Body of pancreas (tissue), 4 donors: ENCODE measurements at regions not wholly inside any gene's neighbourhood (a gene's known extent, or its start where the extent isn't known, plus 50 kb on each side); places are given as distances from the start of the nearest gene placed in this dataset.

Experiments used
- ATAC-seq: fragments of 150-250 bp; one replicate; pipeline ENCODE4 v1.9.1; 2016
- DNase-seq, 4 donors: peaks; one replicate each; pipeline ENCODE4 v3.0.0-alpha.2; 2019
- H3K27ac ChIP-seq, 4 donors: fragments of 200-600 bp; sonication (generic); 1 replicate in 3 of 4; 2 replicates in 1 of 4; pipeline versions ENCODE4 v1.5.1 to v1.6.1; 2016 to 2019; ENCODE audit warnings: mild to moderate bottlenecking in 1 of 4, mixed read lengths in 1 of 4, moderate library complexity in 1 of 4
- H3K27me3 ChIP-seq, 2 donors: fragments of 200-600 bp; sonication (generic); one replicate each; pipeline ENCODE4 v1.6.0; 2016; ENCODE audit warnings: mild to moderate bottlenecking in 1 of 2
- H3K36me3 ChIP-seq, 2 donors: fragments of 200-600 bp; sonication (generic); replicated peaks in 1 of 2; 2 replicates each; pipeline ENCODE4 v1.5.1; 2016; ENCODE audit warnings: low read depth in 2 of 2; ENCODE audit not compliant: insufficient read depth in 1 of 2
- H3K4me1 ChIP-seq: fragments of 200-600 bp; sonication (generic); one replicate; pipeline ENCODE4 v1.6.0; 2016
- H3K4me3 ChIP-seq, 2 donors: fragments of 200-600 bp; sonication (generic); 1 replicate in 1 of 2; 2 replicates in 1 of 2; pipeline ENCODE4 v1.5.1; 2016 to 2019
- H3K9me3 ChIP-seq, 3 donors: fragments of 200-600 bp; sonication (generic); 1 replicate in 2 of 3; 2 replicates in 1 of 3; pipeline ENCODE4 v1.5.1; 2016
- CTCF ChIP-seq, 7 experiments: fragments of 450-650 bp in 4 of 7; fragments of 200-600 bp in 3 of 7; sonication (generic) in 3 of 7; IDR thresholded peaks; one replicate each; pipeline ENCODE4 v1.5.1; 2016 to 2019; ENCODE audit warnings: antibody characterized with exemption in 7 of 7
- POLR2A ChIP-seq, 3 donors: fragments of 450-650 bp; IDR thresholded peaks; one replicate each; pipeline ENCODE4 v1.6.1; 2016; ENCODE audit warnings: antibody characterized with exemption in 3 of 3, mild to moderate bottlenecking in 2 of 3
- WGBS, 2 donors: methylation state at CpG; one replicate each; pipeline ENCODE4 v1.1.5; 2017; 5-methylcytosine and 5-hydroxymethylcytosine counted together
- intact Hi-C: fragments of 100-400 bp; cut with DNase I; formaldehyde crosslinking; loops from one replicate; pipeline ENCODE4 v1.15.1; 2023

- DNase-seq (no peak), ATAC-seq (no peak)
- no peak overlapping the region for H3K27ac ChIP-seq
- H3K9me3 ChIP-seq: no peaks in the 10 kb centered on the region
- WGBS, 2 donors: 60 to 65% methylated on average over 4 of the region's 4 CpGs
- TF ChIP-seq POLR2A (IDR thresholded peaks at IDR 0.05) (no peak), CTCF (IDR thresholded peaks at IDR 0.05) (no peak)
- intact Hi-C loops: no loop called here
- H3K4me1 ChIP-seq: peaks cover 13% of the 10 kb centered on the region
- no peaks in the 10 kb centered on the region for H3K27me3 ChIP-seq
- no peak overlapping the region for H3K4me3 ChIP-seq
- H3K36me3 ChIP-seq: no peaks in the 10 kb centered on the region
These were observed 154.0 kb upstream of the RASGEF1B start for GRCh38 chr4:81625422-81626417.

DNA sequence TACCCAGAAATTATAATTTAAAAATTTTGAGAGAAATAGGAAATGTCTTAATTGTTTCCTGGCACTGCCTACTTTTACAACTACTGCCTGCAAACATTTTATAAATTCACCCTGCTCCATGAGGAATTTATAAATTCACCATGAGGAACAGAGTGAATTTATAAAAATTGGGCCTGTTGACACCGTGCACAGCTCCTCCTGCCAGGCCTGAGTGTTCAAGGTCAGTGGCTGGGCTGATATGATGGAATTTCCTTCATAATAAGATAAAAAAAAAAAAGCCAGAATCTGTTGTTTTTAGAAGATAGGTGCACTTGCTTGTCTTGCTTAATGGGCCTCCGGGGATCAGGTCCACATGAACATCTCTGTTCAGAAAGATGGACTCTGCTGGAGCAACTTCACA, 151.7 kb upstream of the RASGEF1B start:
- H3K4me1 ChIP-seq: peaks cover 13% of the 10 kb centered on the region
- no peak overlapping the region for H3K4me3 ChIP-seq
- WGBS, 2 donors: 11 to 13% methylated on average over 2 of the region's 2 CpGs
- DNase-seq (peak in 1 of 4 donors; percentile 9), ATAC-seq (no peak)
- no peak overlapping the region for H3K27ac ChIP-seq
- H3K27me3 ChIP-seq: no peaks in the 10 kb centered on the region
- no peaks in the 10 kb centered on the region for H3K36me3 ChIP-seq
- H3K9me3 ChIP-seq: no peaks in the 10 kb centered on the region
- intact Hi-C loops: no loop called here
- TF ChIP-seq CTCF (IDR thresholded peaks at IDR 0.05) (no peak), POLR2A (IDR thresholded peaks at IDR 0.05) (no peak)

GRCh38 chr4:81622474-81623184, 150.9 kb upstream of the RASGEF1B start:
- DNase-seq: no peak
- H3K9me3 ChIP-seq: no peaks in the 10 kb centered on the region
- H3K27me3 ChIP-seq: no peaks in the 10 kb centered on the region
- H3K36me3 ChIP-seq: no peaks in the 10 kb centered on the region
- H3K27ac ChIP-seq: no peak overlapping the region
- intact Hi-C loops: no loop called here
- TF ChIP-seq CTCF (IDR thresholded peaks at IDR 0.05) (no peak), POLR2A (IDR thresholded peaks at IDR 0.05) (no peak)
- H3K4me1 ChIP-seq: peaks cover 13% of the 10 kb centered on the region
- no peak overlapping the region for H3K4me3 ChIP-seq
- ATAC-seq: no peak

GRCh38 chr4:81622028-81622427, 150.3 kb upstream of the RASGEF1B start:
- no peaks in the 10 kb centered on the region for H3K36me3 ChIP-seq
- peaks cover 13% of the 10 kb centered on the region for H3K4me1 ChIP-seq
- no peak for DNase-seq
- no peaks in the 10 kb centered on the region for H3K9me3 ChIP-seq
- 57 to 59% methylated on average over 3 of the region's 3 CpGs for WGBS, 2 donors
- H3K4me3 ChIP-seq: no peak overlapping the region
- no peak for TF ChIP-seq POLR2A (IDR thresholded peaks at IDR 0.05)
- TF ChIP-seq CTCF (IDR thresholded peaks at IDR 0.05): no peak
- ATAC-seq: no peak
- no peaks in the 10 kb centered on the region for H3K27me3 ChIP-seq
- H3K27ac ChIP-seq: no peak overlapping the region
- intact Hi-C loops: no loop called here
